AG10803 (cell line): ENCODE measurements at regions not wholly inside any gene's neighbourhood (a gene's known extent, or its start where the extent isn't known, plus 50 kb on each side); places are given as distances from the start of the nearest gene placed in this dataset.

Experiments used
- DNase-seq: peaks from one replicate; pipeline ENCODE4 v3.0.0; 2010; ENCODE audit warnings: low read depth
- H3K4me3 ChIP-seq: 2 replicates; pipeline ENCODE4 v1.5.1; 2011; ENCODE audit warnings: mild to moderate bottlenecking, low read length, control low read depth
- TF ChIP-seq, protein P1 (sequence below): conservative IDR thresholded peaks from 2 replicates; pipeline ENCODE4 v1.5.1; 2011; ENCODE audit warnings: mild to moderate bottlenecking, low read length, control low read depth, inconsistent platforms

DNA sequence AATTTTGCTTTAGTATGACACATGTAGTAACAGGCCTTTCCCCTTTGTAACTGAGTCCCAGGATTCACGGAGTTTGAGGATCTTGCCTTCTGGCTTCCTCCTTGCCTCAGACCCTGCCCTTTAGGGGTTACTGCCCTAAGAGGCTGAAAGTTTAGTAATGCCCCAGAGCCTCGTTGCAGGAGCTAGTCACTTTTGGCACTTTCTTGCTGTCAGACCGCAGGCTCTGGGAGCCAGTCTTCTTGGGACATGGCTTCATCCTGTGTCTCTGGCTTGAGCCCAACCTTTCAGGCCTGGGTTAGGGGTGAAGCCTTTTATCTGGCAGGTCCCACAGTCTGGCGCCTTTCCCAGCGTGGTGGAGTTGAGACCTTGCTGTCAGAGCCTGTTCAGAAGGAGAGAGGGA lies 185.6 kb upstream of the DMRT1 start:
- TF ChIP-seq, protein P1, sequence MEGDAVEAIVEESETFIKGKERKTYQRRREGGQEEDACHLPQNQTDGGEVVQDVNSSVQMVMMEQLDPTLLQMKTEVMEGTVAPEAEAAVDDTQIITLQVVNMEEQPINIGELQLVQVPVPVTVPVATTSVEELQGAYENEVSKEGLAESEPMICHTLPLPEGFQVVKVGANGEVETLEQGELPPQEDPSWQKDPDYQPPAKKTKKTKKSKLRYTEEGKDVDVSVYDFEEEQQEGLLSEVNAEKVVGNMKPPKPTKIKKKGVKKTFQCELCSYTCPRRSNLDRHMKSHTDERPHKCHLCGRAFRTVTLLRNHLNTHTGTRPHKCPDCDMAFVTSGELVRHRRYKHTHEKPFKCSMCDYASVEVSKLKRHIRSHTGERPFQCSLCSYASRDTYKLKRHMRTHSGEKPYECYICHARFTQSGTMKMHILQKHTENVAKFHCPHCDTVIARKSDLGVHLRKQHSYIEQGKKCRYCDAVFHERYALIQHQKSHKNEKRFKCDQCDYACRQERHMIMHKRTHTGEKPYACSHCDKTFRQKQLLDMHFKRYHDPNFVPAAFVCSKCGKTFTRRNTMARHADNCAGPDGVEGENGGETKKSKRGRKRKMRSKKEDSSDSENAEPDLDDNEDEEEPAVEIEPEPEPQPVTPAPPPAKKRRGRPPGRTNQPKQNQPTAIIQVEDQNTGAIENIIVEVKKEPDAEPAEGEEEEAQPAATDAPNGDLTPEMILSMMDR, result no peak
- peak; percentile 14 for DNase-seq
- no peak overlapping the region for H3K4me3 ChIP-seq

DNA sequence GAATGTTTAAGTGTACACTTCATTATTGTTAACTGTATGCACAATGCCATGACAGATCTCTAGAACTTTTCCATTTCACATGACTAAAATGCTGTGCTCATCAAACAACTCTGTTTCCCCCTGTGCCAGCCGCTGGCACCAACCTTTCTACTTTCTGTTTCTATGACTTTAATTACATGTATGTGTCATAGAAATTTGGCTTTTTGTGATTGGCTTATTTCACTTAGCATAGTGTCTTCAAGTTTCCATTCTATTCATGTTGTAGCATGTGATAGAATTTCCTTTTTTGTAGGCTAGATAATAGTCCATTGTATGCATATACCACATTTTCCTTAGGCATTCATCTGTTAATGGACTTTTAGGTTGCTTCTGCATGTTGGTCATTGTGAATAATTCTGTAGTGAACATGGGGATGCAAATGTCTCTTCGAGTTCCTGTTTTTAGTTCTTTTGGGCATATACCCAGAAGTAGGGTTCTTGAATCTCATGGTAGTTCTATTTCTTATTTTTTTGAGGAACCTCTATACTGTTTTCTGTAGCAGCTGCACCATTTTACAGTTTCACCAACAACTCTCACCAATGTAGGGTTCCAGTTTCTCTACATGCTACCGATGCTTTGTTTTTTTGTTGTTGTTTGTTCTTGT lies 184.4 kb upstream of the DMRT1 start:
- no peak overlapping the region for H3K4me3 ChIP-seq
- DNase-seq, result no peak
- TF ChIP-seq, protein P1, result no peak

DNA sequence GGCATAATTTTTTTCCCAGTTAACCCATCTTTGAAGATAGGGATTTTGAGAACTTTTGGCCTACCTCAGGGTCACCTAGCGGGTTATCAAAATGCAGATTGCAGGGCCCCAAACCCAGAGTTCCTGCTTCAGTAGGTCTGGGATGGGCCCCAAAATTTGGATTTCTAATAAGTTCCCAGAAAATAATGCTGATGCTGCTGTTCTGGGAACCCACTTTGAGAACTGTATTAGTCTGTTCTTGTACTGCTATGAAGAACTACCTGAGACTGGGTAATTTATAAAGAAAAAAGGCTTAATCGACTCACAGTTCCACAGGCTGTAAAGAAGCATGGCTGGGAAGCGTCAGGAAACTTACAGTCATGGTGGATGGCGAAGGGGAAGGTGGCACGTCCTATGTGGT lies 182.2 kb upstream of the DMRT1 start:
- TF ChIP-seq, protein P1, result no peak
- no peak for DNase-seq
- no peak overlapping the region for H3K4me3 ChIP-seq

DNA sequence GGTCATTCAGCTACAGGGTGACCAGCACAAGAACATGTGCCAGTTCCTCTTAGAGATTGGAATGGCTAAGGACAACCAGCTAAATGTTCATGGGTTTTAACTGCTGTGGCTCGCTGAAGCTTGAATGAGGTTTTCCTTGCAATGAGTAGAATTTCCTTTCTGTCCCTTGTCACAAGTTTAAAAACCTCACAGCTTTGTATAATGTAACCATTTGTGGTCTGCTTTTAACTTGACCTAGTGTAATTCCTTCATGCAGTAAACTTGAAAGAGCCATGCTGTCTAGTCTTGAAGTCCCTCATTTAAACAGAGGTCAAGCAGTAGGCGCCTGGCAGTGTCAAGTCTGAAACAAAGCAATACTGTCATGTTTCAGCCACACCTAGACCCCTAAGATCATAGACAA lies 181.3 kb upstream of the DMRT1 start:
- TF ChIP-seq, protein P1, result no peak
- H3K4me3 ChIP-seq, result no peak overlapping the region
- no peak for DNase-seq

DNA sequence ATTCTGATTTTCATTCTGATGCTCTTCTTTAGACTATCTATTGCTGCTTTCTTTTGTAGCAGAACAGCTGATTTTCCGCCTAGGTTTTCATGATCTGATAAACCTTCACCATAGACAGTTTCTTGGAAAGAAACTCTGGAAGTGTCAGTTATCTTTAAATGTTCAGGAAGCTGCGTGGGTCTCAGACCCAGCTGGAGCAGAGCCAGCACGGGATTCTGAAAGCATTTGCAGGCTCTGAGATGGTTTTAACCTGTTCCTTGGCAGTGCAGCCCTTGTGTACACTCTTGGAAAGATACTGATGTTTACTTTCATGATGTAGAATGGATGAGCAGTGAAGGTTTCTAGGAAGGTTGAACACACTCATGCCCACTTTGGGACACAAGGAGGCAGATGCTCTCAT lies 178.0 kb upstream of the DMRT1 start:
- H3K4me3 ChIP-seq, result no peak overlapping the region
- TF ChIP-seq, protein P1, result no peak
- DNase-seq, result no peak

DNA sequence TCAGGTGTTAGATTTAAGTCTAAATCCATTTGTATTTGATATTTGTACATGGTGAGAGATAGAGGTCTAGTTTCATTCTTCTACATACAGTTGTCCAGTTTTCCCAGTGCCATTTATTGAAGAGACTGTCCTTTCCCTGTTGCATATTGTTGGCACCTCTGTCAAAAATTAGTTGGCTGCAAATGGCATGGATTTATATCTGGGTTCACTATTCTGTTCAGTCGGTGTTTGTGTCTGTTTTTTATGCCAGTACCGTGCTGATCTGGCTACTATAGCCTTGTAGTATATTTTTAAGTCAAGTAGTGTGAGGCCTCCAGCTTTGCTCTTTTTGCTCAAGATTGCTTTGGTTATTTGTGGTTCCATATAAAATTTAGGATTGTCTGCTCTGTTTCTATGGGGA lies 176.2 kb upstream of the DMRT1 start:
- no peak for DNase-seq
- TF ChIP-seq, protein P1, result no peak
- H3K4me3 ChIP-seq, result no peak overlapping the region

DNA sequence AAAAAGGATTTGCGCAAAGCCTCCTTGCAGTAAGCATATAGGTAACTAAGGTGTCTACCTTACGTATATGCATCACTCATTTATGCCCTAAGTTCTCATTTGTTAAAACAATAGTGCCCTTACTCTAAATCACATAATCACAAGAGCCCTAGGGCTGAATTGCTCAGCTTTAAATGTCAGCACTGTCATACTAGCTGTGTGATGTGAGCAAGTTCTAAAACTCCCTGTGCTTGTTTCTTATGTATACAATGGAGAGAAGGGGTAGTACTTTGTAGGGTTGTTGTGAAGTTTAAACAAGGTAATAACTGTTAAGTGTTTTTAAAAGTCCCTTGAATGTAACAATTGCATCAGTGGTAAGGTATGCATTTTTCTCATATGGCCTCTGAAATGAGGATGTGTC lies 169.5 kb upstream of the DMRT1 start:
- no peak for DNase-seq
- TF ChIP-seq, protein P1, result no peak
- H3K4me3 ChIP-seq, result no peak overlapping the region
